Neural cell (in vitro differentiated cells): ENCODE measurements at regions not wholly inside any gene's neighbourhood (a gene's known extent, or its start where the extent isn't known, plus 50 kb on each side); places are given as distances from the start of the nearest gene placed in this dataset.

ENCODE experiments used
- EP300 ChIP-seq: fragments of 450-650 bp; conservative IDR thresholded peaks from 2 replicates; pipeline ENCODE4 v1.6.1; 2014; ENCODE audit warnings: antibody characterized with exemption, mild to moderate bottlenecking, moderate library complexity; ENCODE audit not compliant: poor library complexity, severe bottlenecking
- EZH2 ChIP-seq: fragments of 200-600, 300-800 bp; shearing (Covaris generic), sonication (generic); IDR thresholded peaks from 2 replicates; pipeline ENCODE4 v1.6.1; 2014; ENCODE audit warnings: antibody characterized with exemption, low read length, borderline replicate concordance, mild to moderate bottlenecking; ENCODE audit not compliant: insufficient read depth, poor library complexity, severe bottlenecking
- POLR2AphosphoS5 ChIP-seq: IDR thresholded peaks from 2 replicates; pipeline ENCODE4 v1.6.1; 2012
- REST ChIP-seq: IDR thresholded peaks from 2 replicates; pipeline ENCODE4 v1.6.1; 2012; ENCODE audit warnings: borderline replicate concordance
- SMC3 ChIP-seq: fragments of 450-650 bp; conservative IDR thresholded peaks from 2 replicates; pipeline ENCODE4 v1.6.1; 2014; ENCODE audit warnings: antibody characterized with exemption, mild to moderate bottlenecking, moderate library complexity; ENCODE audit not compliant: poor library complexity
- TAF1 ChIP-seq: IDR thresholded peaks from 2 replicates; pipeline ENCODE4 v1.6.1; 2012; ENCODE audit warnings: low read depth
- TF ChIP-seq, protein P1 (sequence below): fragments of 450-650 bp; IDR thresholded peaks from 2 replicates; pipeline ENCODE4 v1.5.1; 2014; ENCODE audit warnings: antibody characterized with exemption, mild to moderate bottlenecking, moderate library complexity; ENCODE audit not compliant: poor library complexity, severe bottlenecking

DNA sequence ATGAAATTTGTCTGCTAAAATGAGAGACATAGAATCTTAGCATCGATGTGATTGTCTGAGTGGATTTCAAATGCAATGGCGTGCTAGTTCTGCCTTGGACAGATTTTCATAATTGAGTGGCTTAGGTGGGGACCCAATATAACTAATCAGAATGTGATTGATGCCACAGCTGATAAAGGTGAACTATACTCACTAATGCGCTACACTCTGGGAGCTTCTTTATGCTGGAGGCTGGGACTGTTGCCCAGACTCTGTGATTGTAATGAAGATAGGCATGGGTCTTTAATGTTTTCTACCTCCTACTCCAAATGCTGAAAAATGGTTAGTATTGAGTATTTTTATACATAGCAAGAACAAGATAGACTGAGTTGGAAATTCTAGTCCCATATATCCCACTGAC lies 339.5 kb upstream of the SLC39A10 start:
- TF ChIP-seq, protein P1, sequence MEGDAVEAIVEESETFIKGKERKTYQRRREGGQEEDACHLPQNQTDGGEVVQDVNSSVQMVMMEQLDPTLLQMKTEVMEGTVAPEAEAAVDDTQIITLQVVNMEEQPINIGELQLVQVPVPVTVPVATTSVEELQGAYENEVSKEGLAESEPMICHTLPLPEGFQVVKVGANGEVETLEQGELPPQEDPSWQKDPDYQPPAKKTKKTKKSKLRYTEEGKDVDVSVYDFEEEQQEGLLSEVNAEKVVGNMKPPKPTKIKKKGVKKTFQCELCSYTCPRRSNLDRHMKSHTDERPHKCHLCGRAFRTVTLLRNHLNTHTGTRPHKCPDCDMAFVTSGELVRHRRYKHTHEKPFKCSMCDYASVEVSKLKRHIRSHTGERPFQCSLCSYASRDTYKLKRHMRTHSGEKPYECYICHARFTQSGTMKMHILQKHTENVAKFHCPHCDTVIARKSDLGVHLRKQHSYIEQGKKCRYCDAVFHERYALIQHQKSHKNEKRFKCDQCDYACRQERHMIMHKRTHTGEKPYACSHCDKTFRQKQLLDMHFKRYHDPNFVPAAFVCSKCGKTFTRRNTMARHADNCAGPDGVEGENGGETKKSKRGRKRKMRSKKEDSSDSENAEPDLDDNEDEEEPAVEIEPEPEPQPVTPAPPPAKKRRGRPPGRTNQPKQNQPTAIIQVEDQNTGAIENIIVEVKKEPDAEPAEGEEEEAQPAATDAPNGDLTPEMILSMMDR: no peak
- TF ChIP-seq POLR2AphosphoS5: no peak
- TF ChIP-seq TAF1: no peak
- no peak for TF ChIP-seq EZH2
- no peak for TF ChIP-seq EP300
- no peak for TF ChIP-seq REST
- no peak for TF ChIP-seq SMC3
